ENCODE measurements at regions not wholly inside any gene's neighbourhood (a gene's known extent, or its start where the extent isn't known, plus 50 kb on each side); places are given as distances from the start of the nearest gene placed in this dataset.

DNA sequence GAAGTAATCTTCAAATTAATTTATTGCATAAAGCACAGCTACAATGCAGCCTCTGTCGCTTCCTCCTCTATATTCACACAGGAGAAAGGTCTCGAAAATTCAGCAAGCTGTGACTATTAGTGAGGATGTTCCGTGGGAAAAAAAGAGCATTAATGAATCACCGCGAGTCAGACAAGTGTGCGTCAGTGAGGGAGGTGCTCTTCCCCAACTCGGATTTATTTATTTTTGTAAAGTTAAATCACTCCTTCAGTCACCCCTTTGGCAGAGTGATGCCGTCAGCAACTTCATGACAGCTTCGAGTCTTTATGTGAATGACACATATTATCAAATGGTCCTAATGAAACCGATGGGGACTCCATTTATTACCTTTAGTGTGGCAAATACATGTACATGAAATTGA, 648.9 kb upstream of the SALL3 start:
- no peak for DNase-seq
- no peaks in the 10 kb centered on the region for H3K36me3 ChIP-seq
- TF ChIP-seq EP300 (IDR thresholded peaks at IDR 0.05), result no peak
- no peak for TF ChIP-seq CTCF (IDR thresholded peaks at IDR 0.05)
- TF ChIP-seq POLR2A (IDR thresholded peaks at IDR 0.05), result no peak
- TF ChIP-seq POLR2AphosphoS5 (IDR thresholded peaks at IDR 0.05), result no peak
- 89% methylated on average over 10 of the region's 10 CpGs for WGBS, 2 donors
- H3K27ac ChIP-seq, result no peak overlapping the region
- H3K9me3 ChIP-seq, result no peaks in the 10 kb centered on the region
- intact Hi-C loops (cut with DNase I), result no loop called here
- H3K4me1 ChIP-seq, result no peaks in the 10 kb centered on the region
- no peak overlapping the region for H3K4me3 ChIP-seq
- no peaks in the 10 kb centered on the region for H3K27me3 ChIP-seq

- no peak for DNase-seq
- Histone ChIP-seq H3K27me3 (no peaks in the 10 kb centered on the region), H3K36me3 (no peaks in the 10 kb centered on the region), H3K4me1 (no peaks in the 10 kb centered on the region), H3K27ac (no peak overlapping the region), H3K9me3 (no peaks in the 10 kb centered on the region), H3K4me3 (no peak overlapping the region)
- no peak for TF ChIP-seq POLR2AphosphoS5 (IDR thresholded peaks at IDR 0.05)
- no peak for TF ChIP-seq CTCF (IDR thresholded peaks at IDR 0.05)
- no peak for TF ChIP-seq POLR2A (IDR thresholded peaks at IDR 0.05)
- TF ChIP-seq EP300 (IDR thresholded peaks at IDR 0.05), result no peak
- WGBS, 2 donors, result 74 to 81% methylated on average over 6 of the region's 6 CpGs
- intact Hi-C loops (cut with DNase I), result no loop called here
Measured at GRCh38 chr18:78352910-78353309, 626.7 kb upstream of the SALL3 start.

DNA sequence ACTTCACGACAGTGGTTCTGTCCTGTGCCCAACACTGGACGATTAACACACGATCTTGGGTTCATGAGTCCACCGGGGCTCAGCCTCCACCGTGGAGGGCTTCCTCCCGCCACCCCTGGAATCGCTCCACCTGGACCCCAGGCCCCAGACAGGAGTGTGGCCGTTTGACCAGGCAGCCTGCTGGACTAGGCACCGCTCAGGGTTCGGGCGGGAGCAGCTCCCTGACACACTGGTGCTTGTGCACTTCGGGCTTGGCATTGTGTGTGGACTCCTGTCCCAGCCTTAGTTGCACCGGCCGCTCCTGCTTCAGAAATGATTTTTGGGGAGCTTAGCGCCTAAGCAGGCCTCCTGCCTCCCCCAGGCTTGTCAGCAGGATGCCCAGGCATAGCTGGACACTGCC, 617.4 kb upstream of the SALL3 start:
- Histone ChIP-seq H3K9me3 (no peaks in the 10 kb centered on the region), H3K4me1 (no peaks in the 10 kb centered on the region), H3K4me3 (no peak overlapping the region), H3K27ac (no peak overlapping the region), H3K36me3 (no peaks in the 10 kb centered on the region), H3K27me3 (no peaks in the 10 kb centered on the region)
- no peak for TF ChIP-seq CTCF (IDR thresholded peaks at IDR 0.05)
- no peak for TF ChIP-seq POLR2A (IDR thresholded peaks at IDR 0.05)
- TF ChIP-seq POLR2AphosphoS5 (IDR thresholded peaks at IDR 0.05), result no peak
- DNase-seq, result no peak
- 87 to 88% methylated on average over 15 of the region's 15 CpGs for WGBS, 2 donors
- intact Hi-C loops (cut with DNase I), result no loop called here

DNA sequence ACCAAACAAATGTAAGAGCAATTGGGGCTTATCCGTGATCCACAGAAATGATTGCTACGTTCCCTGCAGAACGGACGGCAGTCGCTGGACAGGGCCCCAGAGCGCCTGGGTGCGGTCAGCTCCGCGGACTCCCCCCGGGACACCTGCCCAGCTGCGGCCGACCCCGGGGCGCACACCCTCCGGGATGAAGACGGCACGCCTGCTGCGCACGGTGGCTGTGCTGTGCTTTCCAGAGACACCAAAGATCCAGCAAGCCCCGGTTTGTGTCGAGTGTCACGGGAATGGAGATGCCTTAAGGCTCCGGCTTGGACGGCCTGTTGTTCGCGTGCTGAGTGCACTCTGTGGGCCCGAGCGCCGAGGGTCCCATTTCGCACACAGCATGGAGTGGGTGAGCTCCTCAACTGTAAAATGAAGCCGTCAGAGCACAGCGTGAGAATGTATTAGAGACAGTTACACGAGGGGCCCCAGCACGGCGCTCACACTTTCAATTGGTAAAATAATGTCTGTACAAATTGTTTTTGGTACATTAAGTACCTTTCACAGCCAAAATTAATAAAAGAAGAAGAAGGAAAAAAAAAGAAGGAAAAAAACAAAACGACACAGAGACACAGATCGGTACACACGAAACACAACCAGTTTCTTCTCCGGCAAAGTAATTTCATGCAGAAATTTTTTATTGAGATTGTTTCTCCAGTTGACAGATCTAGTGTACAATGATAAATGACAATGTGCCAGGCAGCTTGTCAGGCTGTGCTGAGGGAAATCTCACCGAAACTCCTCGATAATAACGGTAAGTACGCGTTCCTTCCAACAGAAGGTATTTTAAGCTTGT, 615.8 kb upstream of the SALL3 start:
- H3K4me3 ChIP-seq, result no peak overlapping the region
- no peaks in the 10 kb centered on the region for H3K4me1 ChIP-seq
- no peaks in the 10 kb centered on the region for H3K36me3 ChIP-seq
- no peaks in the 10 kb centered on the region for H3K9me3 ChIP-seq
- TF ChIP-seq POLR2AphosphoS5 (IDR thresholded peaks at IDR 0.05) (no peak), POLR2A (IDR thresholded peaks at IDR 0.05) (no peak), CTCF (IDR thresholded peaks at IDR 0.05) (no peak), EP300 (IDR thresholded peaks at IDR 0.05) (no peak)
- H3K27ac ChIP-seq, result no peak overlapping the region
- 94 to 96% methylated on average over 44 of the region's 44 CpGs for WGBS, 2 donors
- DNase-seq, result no peak
- H3K27me3 ChIP-seq, result no peaks in the 10 kb centered on the region
- intact Hi-C loops (cut with DNase I), result no loop called here

Measured in sigmoid colon (tissue), 6 donors.